IPS-NIHi7 (cell line): ENCODE measurements at regions not wholly inside any gene's neighbourhood (a gene's known extent, or its start where the extent isn't known, plus 50 kb on each side); places are given as distances from the start of the nearest gene placed in this dataset.
"Not testable (repeated sequence)": the region's sequence is repeated elsewhere in the genome, so short reads cannot be mapped to it uniquely, and the experiment has no call there.

Experiments used
- DNase-seq: peaks from one replicate; pipeline ENCODE4 v3.0.0; 2012; ENCODE audit warnings: mixed read lengths; ENCODE audit errors: extremely low spot score

- DNase-seq = no peak
Observed at GRCh38 chr15:67944010-67944641, 104.3 kb upstream of the RNU6-1 start.

GRCh38 chr15:67945131-67945530, 105.3 kb upstream of the RNU6-1 start:
- DNase-seq = no peak

- DNase-seq = peak; percentile 76
Observed at GRCh38 chr15:67945951-67946700, 106.3 kb upstream of the RNU6-1 start.

GRCh38 chr15:67946701-67947100, 106.9 kb upstream of the RNU6-1 start:
- no peak for DNase-seq

GRCh38 chr15:67947254-67948039, 106.7 kb upstream of the PIAS1 start:
- no peak for DNase-seq

- DNase-seq = no peak
Observed at GRCh38 chr15:67948215-67948614, 105.9 kb upstream of the PIAS1 start.

- not testable (repeated sequence) for DNase-seq
Observed at GRCh38 chr15:67951187-67951586, 102.9 kb upstream of the PIAS1 start.

GRCh38 chr15:67953299-67953698, 100.8 kb upstream of the PIAS1 start:
- no peak for DNase-seq

- DNase-seq = no peak
Observed at GRCh38 chr15:67955252-67955651, 98.9 kb upstream of the PIAS1 start.

- DNase-seq = no peak
Observed at GRCh38 chr15:67957435-67958132, 96.5 kb upstream of the PIAS1 start.

GRCh38 chr15:67967871-67968431, 86.2 kb upstream of the PIAS1 start:
- peak; percentile 75 for DNase-seq

- DNase-seq = no peak
Observed at GRCh38 chr15:67968564-67968963, 85.6 kb upstream of the PIAS1 start.

GRCh38 chr15:67968966-67969365, 85.1 kb upstream of the PIAS1 start:
- DNase-seq = no peak

- no peak for DNase-seq
Observed at GRCh38 chr15:67969892-67970291, 84.2 kb upstream of the PIAS1 start.

- no peak for DNase-seq
Observed at GRCh38 chr15:67972377-67972776, 81.7 kb upstream of the PIAS1 start.

GRCh38 chr15:67973846-67974245, 80.3 kb upstream of the PIAS1 start:
- DNase-seq = no peak

- no peak for DNase-seq
Observed at GRCh38 chr15:67976506-67977073, 77.5 kb upstream of the PIAS1 start.

GRCh38 chr15:67977414-67978089, 76.6 kb upstream of the PIAS1 start:
- DNase-seq = no peak

GRCh38 chr15:67979281-67979680, 74.8 kb upstream of the PIAS1 start:
- no peak for DNase-seq

GRCh38 chr15:67980171-67980570, 73.9 kb upstream of the PIAS1 start:
- DNase-seq = no peak
